GM10248 (cell line): ENCODE measurements at regions not wholly inside any gene's neighbourhood (a gene's known extent, or its start where the extent isn't known, plus 50 kb on each side); places are given as distances from the start of the nearest gene placed in this dataset.

ENCODE experiments used
- CTCF ChIA-PET: fragments of 300-600 bp; sonication (Branson Sonifier 250); formaldehyde crosslinking; extraction: SDS; loops from one replicate; lab custom pipeline; 2021; ENCODE audit warnings: antibody characterized with exemption; lab: Yijun Ruan, JAX
- POLR2A ChIA-PET: fragments of 350-650 bp; sonication (Branson Sonifier 250); formaldehyde crosslinking; extraction: SDS; loops from one replicate; lab custom pipeline; 2020; ENCODE audit warnings: antibody characterized with exemption; lab: Yijun Ruan, JAX
- DNase-seq: peaks from one replicate; pipeline ENCODE4 v3.0.0; 2012; ENCODE audit errors: extremely low spot score
- CTCF ChIP-seq: IDR thresholded peaks from 2 replicates; pipeline ENCODE4 v1.5.1; 2012; ENCODE audit warnings: mild to moderate bottlenecking, low read depth; ENCODE audit errors: extremely low read depth, missing control alignments, control extremely low read depth

- no peak for TF ChIP-seq CTCF
- POLR2A ChIA-PET: no interaction called here
- CTCF ChIA-PET: interaction anchor here (1.1 to 1.3 kb wide), 2 partner anchors 15 to 21 kb away, joined by 3 to 4 read pairs; no protein-coding TSS in a partner anchor
- no peak for DNase-seq
Measured at GRCh38 chr6:133741375-133741861, 147.5 kb upstream of the TCF21 start.

GRCh38 chr6:133743621-133744020 is 145.3 kb upstream of the TCF21 start:
- CTCF ChIA-PET: no interaction called here
- POLR2A ChIA-PET: no interaction called here
- no peak for TF ChIP-seq CTCF
- DNase-seq: no peak

- ChIA-PET CTCF (no interaction called here), POLR2A (no interaction called here)
Measured at GRCh38 chr6:133746417-133746770, 142.5 kb upstream of the TCF21 start.

GRCh38 chr6:133748628-133749027 is 140.3 kb upstream of the TCF21 start:
- ChIA-PET POLR2A (no interaction called here), CTCF (interaction anchor here (1.0 kb wide), 1 partner anchor 12 kb away, joined by 4 read pairs; no protein-coding TSS in a partner anchor)
- DNase-seq: no peak
- no peak for TF ChIP-seq CTCF

More at GRCh38 chr6:133746417-133746770, 142.5 kb upstream of the TCF21 start:
- TF ChIP-seq CTCF: no peak
- no peak for DNase-seq

GRCh38 chr6:133749427-133749826 is 139.5 kb upstream of the TCF21 start:
- ChIA-PET POLR2A (no interaction called here), CTCF (interaction anchor here (1.0 kb wide), 1 partner anchor 13 kb away, joined by 4 read pairs; no protein-coding TSS in a partner anchor)
- DNase-seq: no peak
- TF ChIP-seq CTCF: no peak

GRCh38 chr6:133752129-133752528 is 136.8 kb upstream of the TCF21 start:
- no peak for TF ChIP-seq CTCF
- POLR2A ChIA-PET: no interaction called here
- DNase-seq: no peak
- CTCF ChIA-PET: no interaction called here

- DNase-seq: no peak
- TF ChIP-seq CTCF: no peak
- ChIA-PET POLR2A (no interaction called here), CTCF (no interaction called here)
Measured at GRCh38 chr6:133753756-133754155, 135.2 kb upstream of the TCF21 start.
